ENCODE measurements at regions not wholly inside any gene's neighbourhood (a gene's known extent, or its start where the extent isn't known, plus 50 kb on each side); places are given as distances from the start of the nearest gene placed in this dataset.

DNA sequence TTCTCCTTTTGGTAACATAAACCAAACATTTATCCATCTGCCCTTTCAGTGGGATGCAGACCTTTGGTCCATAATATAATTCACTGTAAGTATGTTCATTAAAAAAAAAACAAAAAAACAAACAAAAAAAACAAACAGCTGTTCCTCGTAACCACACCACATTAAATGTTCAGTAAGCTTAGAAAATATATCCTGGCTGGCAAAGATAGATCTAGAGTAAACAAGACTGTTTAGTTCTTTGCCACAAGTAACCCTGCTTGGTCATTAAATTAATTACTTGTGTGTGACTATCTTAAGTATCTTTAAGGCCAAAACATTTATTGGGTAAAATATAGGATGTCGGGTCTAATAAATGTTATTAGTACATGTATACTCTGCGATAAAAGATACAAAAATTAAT lies 1717.1 kb downstream of the EFNA5 start:
- ChIA-PET CTCF (no interaction called here), POLR2A (no interaction called here)
- no peaks in the 10 kb centered on the region for H3K9me3 ChIP-seq (ENCODE audit: control insufficient read depth, insufficient read depth, low read length)
- no peak overlapping the region for H3K27ac ChIP-seq (ENCODE audit: low read depth, low read length)
- no peaks in the 10 kb centered on the region for H3K27me3 ChIP-seq (ENCODE audit: control insufficient read depth, insufficient read depth, low read length)
- no peak overlapping the region for H3K4me3 ChIP-seq (ENCODE audit: low read depth, low read length)
- TF ChIP-seq, protein P1, sequence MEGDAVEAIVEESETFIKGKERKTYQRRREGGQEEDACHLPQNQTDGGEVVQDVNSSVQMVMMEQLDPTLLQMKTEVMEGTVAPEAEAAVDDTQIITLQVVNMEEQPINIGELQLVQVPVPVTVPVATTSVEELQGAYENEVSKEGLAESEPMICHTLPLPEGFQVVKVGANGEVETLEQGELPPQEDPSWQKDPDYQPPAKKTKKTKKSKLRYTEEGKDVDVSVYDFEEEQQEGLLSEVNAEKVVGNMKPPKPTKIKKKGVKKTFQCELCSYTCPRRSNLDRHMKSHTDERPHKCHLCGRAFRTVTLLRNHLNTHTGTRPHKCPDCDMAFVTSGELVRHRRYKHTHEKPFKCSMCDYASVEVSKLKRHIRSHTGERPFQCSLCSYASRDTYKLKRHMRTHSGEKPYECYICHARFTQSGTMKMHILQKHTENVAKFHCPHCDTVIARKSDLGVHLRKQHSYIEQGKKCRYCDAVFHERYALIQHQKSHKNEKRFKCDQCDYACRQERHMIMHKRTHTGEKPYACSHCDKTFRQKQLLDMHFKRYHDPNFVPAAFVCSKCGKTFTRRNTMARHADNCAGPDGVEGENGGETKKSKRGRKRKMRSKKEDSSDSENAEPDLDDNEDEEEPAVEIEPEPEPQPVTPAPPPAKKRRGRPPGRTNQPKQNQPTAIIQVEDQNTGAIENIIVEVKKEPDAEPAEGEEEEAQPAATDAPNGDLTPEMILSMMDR (IDR thresholded peaks at IDR 0.05; ENCODE audit: low read depth, low read length) = no peak
- no peak for DNase-seq (ENCODE audit: low read depth, low spot score)

DNA sequence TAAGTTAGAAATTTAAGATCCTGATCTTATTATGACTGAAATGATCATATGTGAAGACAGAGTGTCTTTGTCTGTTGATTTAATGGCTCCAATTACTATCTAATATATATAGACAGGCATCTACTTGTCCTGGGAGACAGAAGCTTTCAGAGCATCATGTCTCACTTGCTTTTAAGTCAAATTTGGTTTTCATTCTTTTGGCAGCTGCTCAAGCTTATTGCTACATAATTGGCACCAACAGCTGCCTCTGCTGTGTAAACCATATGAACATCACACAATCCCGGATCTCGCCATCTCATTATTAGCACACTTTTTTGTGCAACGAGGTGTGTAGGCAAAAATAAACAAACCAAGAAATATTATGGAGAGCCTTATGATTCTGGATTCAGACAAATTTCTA lies 1717.9 kb downstream of the EFNA5 start:
- ChIA-PET POLR2A (no interaction called here), CTCF (no interaction called here)
- Histone ChIP-seq H3K27me3 (ENCODE audit: control insufficient read depth, insufficient read depth, low read length) (no peaks in the 10 kb centered on the region), H3K9me3 (ENCODE audit: control insufficient read depth, insufficient read depth, low read length) (no peaks in the 10 kb centered on the region), H3K27ac (ENCODE audit: low read depth, low read length) (no peak overlapping the region), H3K4me3 (ENCODE audit: low read depth, low read length) (no peak overlapping the region)
- DNase-seq (ENCODE audit: low read depth, low spot score) = no peak
- TF ChIP-seq, protein P1 (IDR thresholded peaks at IDR 0.05; ENCODE audit: low read depth, low read length) = no peak

DNA sequence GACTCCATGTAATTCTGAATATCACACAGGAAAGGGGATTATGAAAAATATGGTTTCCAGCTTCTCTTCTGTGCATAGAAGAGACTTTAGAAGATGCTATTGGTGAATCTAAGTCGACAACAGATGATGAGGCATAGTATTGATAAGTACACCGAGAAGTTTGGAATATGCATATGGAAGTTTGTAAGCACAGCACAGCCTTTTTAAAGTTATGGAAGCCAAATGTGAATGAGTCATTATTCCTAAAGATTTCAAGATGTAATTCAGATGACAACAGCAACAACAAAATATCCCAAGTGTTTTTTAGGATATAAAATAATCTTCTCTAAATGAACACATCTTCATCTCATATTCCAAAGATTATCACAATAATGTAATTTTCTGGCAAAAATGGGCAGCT lies 1723.3 kb downstream of the EFNA5 start:
- TF ChIP-seq, protein P1 (IDR thresholded peaks at IDR 0.05; ENCODE audit: low read depth, low read length) = no peak
- DNase-seq (ENCODE audit: low read depth, low spot score) = no peak
- no peak overlapping the region for H3K4me3 ChIP-seq (ENCODE audit: low read depth, low read length)
- ChIA-PET CTCF (interaction anchor here (0.6 to 0.7 kb wide), 2 partner anchors 72 to 341 kb away, joined by 5 to 10 read pairs; no protein-coding TSS in a partner anchor), POLR2A (no interaction called here)
- H3K9me3 ChIP-seq (ENCODE audit: control insufficient read depth, insufficient read depth, low read length) = no peaks in the 10 kb centered on the region
- no peaks in the 10 kb centered on the region for H3K27me3 ChIP-seq (ENCODE audit: control insufficient read depth, insufficient read depth, low read length)
- H3K27ac ChIP-seq (ENCODE audit: low read depth, low read length) = no peak overlapping the region

DNA sequence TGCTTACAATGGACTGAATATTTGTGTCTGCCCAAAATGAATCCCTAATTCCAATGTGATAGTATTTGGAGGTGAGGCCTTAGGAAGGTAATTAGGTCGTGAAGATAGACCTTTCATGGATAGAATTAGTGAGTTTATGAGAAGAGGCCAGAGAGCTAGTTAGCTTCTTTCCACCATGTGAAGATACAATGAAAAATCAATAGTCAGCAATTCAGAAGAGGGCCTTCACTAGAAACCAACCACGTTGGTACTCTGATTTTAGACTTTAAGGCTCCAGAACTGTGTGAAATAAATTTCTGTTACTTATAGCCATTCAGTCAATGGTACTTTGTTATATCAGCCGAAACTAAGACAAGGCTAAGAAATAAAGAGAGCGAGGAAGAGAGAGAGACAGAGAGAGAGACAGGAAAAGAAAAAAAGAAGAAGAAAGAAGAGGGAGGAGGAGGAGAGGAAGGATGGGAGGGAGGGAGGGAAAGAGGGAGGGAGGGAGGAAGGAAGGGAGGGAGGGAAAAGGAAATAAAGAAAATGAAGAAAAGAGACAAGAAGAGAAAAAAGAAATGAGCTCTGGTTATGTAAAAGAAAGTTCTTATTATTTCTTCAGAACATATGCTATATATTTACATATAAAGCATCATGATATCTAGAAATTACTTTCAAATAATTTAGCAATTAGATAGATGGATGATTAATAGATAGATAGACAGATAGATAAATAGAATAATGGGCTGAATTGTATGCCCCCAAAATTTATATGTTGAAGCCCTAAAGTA lies 1725.3 kb downstream of the EFNA5 start:
- Histone ChIP-seq H3K27ac (ENCODE audit: low read depth, low read length) (no peak overlapping the region), H3K27me3 (ENCODE audit: control insufficient read depth, insufficient read depth, low read length) (no peaks in the 10 kb centered on the region), H3K9me3 (ENCODE audit: control insufficient read depth, insufficient read depth, low read length) (no peaks in the 10 kb centered on the region), H3K4me3 (ENCODE audit: low read depth, low read length) (no peak overlapping the region)
- ChIA-PET POLR2A (no interaction called here), CTCF (interaction anchor here (0.9 kb wide), 1 partner anchor 933 kb away, joined by 4 read pairs; no protein-coding TSS in a partner anchor)
- TF ChIP-seq, protein P1 (IDR thresholded peaks at IDR 0.05; ENCODE audit: low read depth, low read length) = no peak
- DNase-seq (ENCODE audit: low read depth, low spot score) = no peak

DNA sequence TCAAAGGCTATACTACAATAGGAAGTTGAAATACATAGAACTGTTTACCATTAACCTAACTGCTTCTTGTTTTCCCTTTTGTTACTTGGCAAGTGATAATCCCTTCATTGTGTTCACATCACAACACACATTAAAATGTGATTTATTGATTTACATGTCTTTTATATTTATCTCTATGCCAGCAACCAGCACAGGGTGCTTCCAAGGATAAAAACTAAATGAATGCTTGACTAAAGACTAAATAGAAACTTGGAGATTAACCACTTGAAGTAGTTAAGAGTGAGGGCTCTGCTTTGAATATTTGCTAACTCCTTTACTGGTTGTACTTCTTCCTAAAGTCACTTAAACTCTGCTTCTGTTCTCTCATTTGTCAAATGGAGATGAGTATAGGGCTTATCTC lies 1730.6 kb downstream of the EFNA5 start:
- no peaks in the 10 kb centered on the region for H3K27me3 ChIP-seq (ENCODE audit: control insufficient read depth, insufficient read depth, low read length)

More for the DNA sequence above, 1730.6 kb downstream of the EFNA5 start:
- ChIA-PET CTCF (no interaction called here), POLR2A (no interaction called here)
- Histone ChIP-seq H3K4me3 (ENCODE audit: low read depth, low read length) (no peak overlapping the region), H3K27ac (ENCODE audit: low read depth, low read length) (no peak overlapping the region), H3K9me3 (ENCODE audit: control insufficient read depth, insufficient read depth, low read length) (no peaks in the 10 kb centered on the region)
- no peak for DNase-seq (ENCODE audit: low read depth, low spot score)
- TF ChIP-seq, protein P1 (IDR thresholded peaks at IDR 0.05; ENCODE audit: low read depth, low read length) = no peak
